Adrenal gland (tissue), 9 donors: ENCODE measurements at regions not wholly inside any gene's neighbourhood (a gene's known extent, or its start where the extent isn't known, plus 50 kb on each side); places are given as distances from the start of the nearest gene placed in this dataset.

Experiments used
- DNase-seq, 7 donors: peaks; one replicate each; pipeline ENCODE4 v3.0.0-alpha.2; 2019 to 2020
- H3K27ac ChIP-seq, 5 donors: fragments of 200-600 bp; sonication (generic) in 4 of 5; 1 replicate in 3 of 5; 2 replicates in 2 of 5; pipeline versions ENCODE4 v1.5.1 to v1.8.0; 2016 to 2020; ENCODE audit warnings: mild to moderate bottlenecking in 1 of 5
- H3K27me3 ChIP-seq: fragments of 200-600 bp; 2 replicates; pipeline ENCODE4 v1.8.0; 2021
- H3K36me3 ChIP-seq, 2 donors: fragments of 200-600 bp; replicated peaks in 1 of 2; 1 replicate in 1 of 2; 2 replicates in 1 of 2; pipeline versions ENCODE4 v1.5.1 to v1.8.0; 2018 to 2022
- H3K4me1 ChIP-seq, 2 donors: fragments of 200-600 bp; replicated peaks in 1 of 2; 1 replicate in 1 of 2; 2 replicates in 1 of 2; pipeline versions ENCODE4 v1.5.1 to v1.8.0; 2018 to 2021
- H3K4me3 ChIP-seq, 4 donors: fragments of 200-600 bp; sonication (generic) in 3 of 4; one replicate each; pipeline ENCODE4 v1.5.1; 2016 to 2018
- H3K9me3 ChIP-seq, 3 donors: fragments of 200-600 bp; sonication (generic) in 1 of 3; replicated peaks in 1 of 3; 1 replicate in 2 of 3; 2 replicates in 1 of 3; pipeline versions ENCODE4 v1.5.1 to v1.8.0; 2016 to 2021
- POLR2A ChIP-seq, 2 donors: fragments of 450-650 bp; IDR thresholded peaks; one replicate each; pipeline ENCODE4 v1.6.1; 2017; ENCODE audit warnings: antibody characterized with exemption in 2 of 2, mild to moderate bottlenecking in 2 of 2, moderate library complexity in 1 of 2
- WGBS, 4 donors: extraction: QIAGEN DNeasy Blood & Tissue Kit in 2 of 4; methylation state at CpG; one replicate each; pipeline versions ENCODE4 v1.1.5 to v1.1.7; 2013 to 2017; 5-methylcytosine and 5-hydroxymethylcytosine counted together
- intact Hi-C, 2 donors: fragments of 100-400 bp; cut with DNase I; formaldehyde crosslinking; loops; one replicate each; pipeline versions ENCODE4 v1.14.1 to v1.15.0; 2022 to 2023
- TF ChIP-seq, protein P1 (sequence below), 6 experiments: fragments of 450-650 bp in 4 of 6; fragments of 200-600 bp in 2 of 6; sonication (generic) in 1 of 6; IDR thresholded peaks; 1 replicate in 5 of 6; 2 replicates in 1 of 6; pipeline versions ENCODE4 v1.5.1 to v1.8.0; 2016 to 2021; ENCODE audit warnings: antibody characterized with exemption in 6 of 6, mild to moderate bottlenecking in 2 of 6, moderate library complexity in 1 of 6
- donor health status: healthy with polysubstance abuse.
- donor health status: Bipolar disorder and iron deficiency.
- donor health status: DM: yes; HTN: yes; CAD: no.
- donor health status: DM: no; HTN: no; CAD: no.
- donor health status: DM: no; HTN: no; CAD: no.

DNA sequence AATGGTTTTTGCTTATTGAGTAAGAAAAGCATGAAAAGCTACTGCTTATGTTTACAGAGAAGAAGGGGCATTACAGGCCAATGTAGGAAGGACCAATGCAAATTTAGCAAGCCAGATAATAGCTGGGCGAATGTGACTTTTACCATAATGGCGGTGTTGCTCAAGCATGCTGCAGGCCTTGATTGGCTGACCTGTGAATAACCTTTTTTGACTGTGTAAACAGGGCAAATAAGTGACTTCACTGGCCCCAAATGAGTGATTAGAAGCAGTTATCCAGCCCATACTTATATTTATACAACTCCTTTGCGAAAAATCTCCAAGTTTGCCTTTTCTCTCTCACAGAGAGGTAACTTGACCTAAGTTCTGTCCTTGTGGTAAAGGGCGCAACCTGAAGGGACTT, 146.9 kb downstream of the SP3 start:
- no peak overlapping the region for H3K27ac ChIP-seq
- H3K4me1 ChIP-seq, result no peaks in the 10 kb centered on the region
- TF ChIP-seq, protein P1, sequence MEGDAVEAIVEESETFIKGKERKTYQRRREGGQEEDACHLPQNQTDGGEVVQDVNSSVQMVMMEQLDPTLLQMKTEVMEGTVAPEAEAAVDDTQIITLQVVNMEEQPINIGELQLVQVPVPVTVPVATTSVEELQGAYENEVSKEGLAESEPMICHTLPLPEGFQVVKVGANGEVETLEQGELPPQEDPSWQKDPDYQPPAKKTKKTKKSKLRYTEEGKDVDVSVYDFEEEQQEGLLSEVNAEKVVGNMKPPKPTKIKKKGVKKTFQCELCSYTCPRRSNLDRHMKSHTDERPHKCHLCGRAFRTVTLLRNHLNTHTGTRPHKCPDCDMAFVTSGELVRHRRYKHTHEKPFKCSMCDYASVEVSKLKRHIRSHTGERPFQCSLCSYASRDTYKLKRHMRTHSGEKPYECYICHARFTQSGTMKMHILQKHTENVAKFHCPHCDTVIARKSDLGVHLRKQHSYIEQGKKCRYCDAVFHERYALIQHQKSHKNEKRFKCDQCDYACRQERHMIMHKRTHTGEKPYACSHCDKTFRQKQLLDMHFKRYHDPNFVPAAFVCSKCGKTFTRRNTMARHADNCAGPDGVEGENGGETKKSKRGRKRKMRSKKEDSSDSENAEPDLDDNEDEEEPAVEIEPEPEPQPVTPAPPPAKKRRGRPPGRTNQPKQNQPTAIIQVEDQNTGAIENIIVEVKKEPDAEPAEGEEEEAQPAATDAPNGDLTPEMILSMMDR (IDR thresholded peaks at IDR 0.05), result no peak
- TF ChIP-seq POLR2A (IDR thresholded peaks at IDR 0.05), result no peak
- no peaks in the 10 kb centered on the region for H3K9me3 ChIP-seq
- no peaks in the 10 kb centered on the region for H3K36me3 ChIP-seq
- WGBS, 4 donors, result 88 to 96% (median 92%) methylated on average over 4 of the region's 4 CpGs
- no peak for DNase-seq
- intact Hi-C loops, result no loop called here
- H3K4me3 ChIP-seq, result no peak overlapping the region
- H3K27me3 ChIP-seq, result peaks cover 9% of the 10 kb centered on the region

DNA sequence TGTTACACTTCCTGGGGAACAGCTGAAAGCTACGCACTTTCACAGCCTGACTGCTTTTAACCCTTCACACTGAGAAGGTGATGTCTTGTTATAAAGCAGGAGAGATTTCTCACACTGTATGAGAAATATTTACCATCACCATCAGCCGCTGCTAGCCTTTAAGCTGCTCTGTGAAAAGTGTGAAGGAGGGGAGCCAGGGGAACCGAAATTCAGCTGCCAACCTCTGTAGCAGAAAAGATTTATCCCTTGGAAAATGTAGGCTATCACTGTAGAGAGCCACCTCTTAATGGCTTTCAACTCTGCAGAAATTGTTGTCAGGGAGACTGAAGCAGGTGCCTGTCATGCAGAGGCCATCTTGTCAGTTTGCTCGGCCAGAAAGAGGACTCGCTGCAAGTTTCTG, 145.3 kb downstream of the SP3 start:
- 59 to 69% (median 62%) methylated on average over 5 of the region's 5 CpGs for WGBS, 4 donors
- intact Hi-C loops, result no loop called here
- Histone ChIP-seq H3K9me3 (no peaks in the 10 kb centered on the region), H3K36me3 (no peaks in the 10 kb centered on the region), H3K27me3 (peaks cover 9% of the 10 kb centered on the region), H3K27ac (no peak overlapping the region), H3K4me3 (no peak overlapping the region), H3K4me1 (no peaks in the 10 kb centered on the region)
- no peak for DNase-seq
- TF ChIP-seq, protein P1 (IDR thresholded peaks at IDR 0.05), result no peak
- TF ChIP-seq POLR2A (IDR thresholded peaks at IDR 0.05), result no peak

DNA sequence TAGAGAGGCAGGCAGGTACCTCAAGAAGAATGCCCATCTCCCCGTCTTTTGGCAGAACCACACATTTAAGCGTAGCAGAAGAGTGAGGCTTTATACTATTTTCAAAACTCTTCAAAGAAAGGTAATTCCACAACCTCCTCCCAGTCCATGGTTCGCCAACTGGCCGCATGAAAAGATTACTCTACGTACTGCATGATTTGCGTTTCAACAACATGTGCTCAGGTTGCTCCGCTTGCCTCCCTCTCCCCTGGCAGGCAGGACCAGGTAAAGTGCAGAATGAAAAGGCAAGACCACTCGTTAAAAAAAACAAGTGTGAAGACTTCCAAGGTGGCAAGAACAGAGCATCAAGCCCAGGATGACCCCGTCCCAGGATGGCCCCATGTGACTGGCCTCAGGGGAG, 143.7 kb downstream of the SP3 start:
- no peak for DNase-seq
- intact Hi-C loops, result no loop called here
- H3K36me3 ChIP-seq, result no peaks in the 10 kb centered on the region
- TF ChIP-seq POLR2A (IDR thresholded peaks at IDR 0.05), result no peak
- TF ChIP-seq, protein P1 (IDR thresholded peaks at IDR 0.05), result no peak
- WGBS, 4 donors, result 75 to 88% (median 83%) methylated on average over 9 of the region's 9 CpGs
- H3K9me3 ChIP-seq, result no peaks in the 10 kb centered on the region
- no peak overlapping the region for H3K4me3 ChIP-seq
- no peak overlapping the region for H3K27ac ChIP-seq
- H3K27me3 ChIP-seq, result peaks cover 9% of the 10 kb centered on the region
- no peaks in the 10 kb centered on the region for H3K4me1 ChIP-seq

DNA sequence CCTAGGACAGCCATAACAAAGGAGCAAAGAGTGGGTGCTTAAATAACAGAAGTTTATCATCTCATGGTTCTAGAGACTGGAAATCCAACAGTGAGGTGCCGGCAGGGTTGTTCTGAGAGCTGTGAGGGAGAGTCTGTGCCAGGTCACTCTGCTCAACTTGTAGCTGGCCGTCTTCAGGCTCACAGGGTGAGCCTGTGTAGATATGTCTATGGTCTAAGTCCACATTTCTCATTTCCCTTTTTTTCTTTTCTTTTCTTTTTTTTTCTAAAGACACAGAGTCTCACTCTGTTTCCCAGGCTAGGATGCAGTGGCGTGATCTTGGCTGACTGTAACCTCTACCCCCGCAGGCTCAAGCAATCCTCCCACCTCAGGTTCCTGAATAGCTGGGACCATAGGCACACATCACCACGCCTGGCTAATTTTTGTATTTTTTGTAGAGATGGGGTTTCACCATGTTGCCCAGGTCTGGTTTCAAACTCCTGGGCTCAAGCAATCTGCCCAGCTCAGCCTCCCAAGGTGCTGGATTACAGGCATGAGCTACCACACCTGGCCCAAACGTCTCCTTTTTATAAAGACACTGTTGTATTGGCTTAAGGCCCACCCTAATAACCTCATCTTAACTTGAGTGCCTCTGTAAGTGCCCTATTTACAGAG, 142.2 kb downstream of the SP3 start:
- TF ChIP-seq POLR2A (IDR thresholded peaks at IDR 0.05), result no peak
- TF ChIP-seq, protein P1 (IDR thresholded peaks at IDR 0.05), result no peak
- no peaks in the 10 kb centered on the region for H3K36me3 ChIP-seq
- DNase-seq, result no peak
- intact Hi-C loops, result no loop called here
- no peak overlapping the region for H3K4me3 ChIP-seq
- peaks cover 9% of the 10 kb centered on the region for H3K27me3 ChIP-seq
- no peaks in the 10 kb centered on the region for H3K4me1 ChIP-seq
- 73 to 79% (median 77%) methylated on average over 6 of the region's 6 CpGs for WGBS, 4 donors
- H3K9me3 ChIP-seq, result no peaks in the 10 kb centered on the region
- no peak overlapping the region for H3K27ac ChIP-seq
